UCSD-AML1 (cell line): ENCODE measurements at regions not wholly inside any gene's neighbourhood (a gene's known extent, or its start where the extent isn't known, plus 50 kb on each side); places are given as distances from the start of the nearest gene placed in this dataset.

Source experiments
- DNase-seq: peaks from one replicate; lab custom pipeline; 2025; ENCODE audit not compliant: unreplicated experiment; lab: John Stamatoyannopoulos, UW

- no peak for DNase-seq
These were observed 131.4 kb upstream of the GSE1 start for GRCh38 chr16:85481738-85482137.

- no peak for DNase-seq
These were observed 129.7 kb upstream of the GSE1 start for GRCh38 chr16:85483424-85483823.

- no peak for DNase-seq
These were observed 128.5 kb upstream of the GSE1 start for GRCh38 chr16:85484347-85485300.

- DNase-seq: no peak
These were observed 127.7 kb upstream of the GSE1 start for GRCh38 chr16:85485379-85485778.

- DNase-seq: no peak
These were observed 126.7 kb upstream of the GSE1 start for GRCh38 chr16:85486256-85486915.

- no peak for DNase-seq
These were observed 124.7 kb upstream of the GSE1 start for GRCh38 chr16:85488414-85488813.

- no peak for DNase-seq
These were observed 122.6 kb upstream of the GSE1 start for GRCh38 chr16:85490407-85491057.

- DNase-seq: peak; percentile 37
These were observed 121.9 kb upstream of the GSE1 start for GRCh38 chr16:85491058-85491771.

- no peak for DNase-seq
These were observed 121.3 kb upstream of the GSE1 start for GRCh38 chr16:85491798-85492294.

GRCh38 chr16:85492295-85492864, 120.7 kb upstream of the GSE1 start:
- DNase-seq: no peak

- DNase-seq: no peak
These were observed 118.8 kb upstream of the GSE1 start for GRCh38 chr16:85494315-85494714.

GRCh38 chr16:85495259-85495658, 117.9 kb upstream of the GSE1 start:
- DNase-seq: no peak

- DNase-seq: no peak
These were observed 117.1 kb upstream of the GSE1 start for GRCh38 chr16:85495823-85496538.

GRCh38 chr16:85497622-85498314, 115.4 kb upstream of the GSE1 start:
- no peak for DNase-seq

- no peak for DNase-seq
These were observed 114.5 kb upstream of the GSE1 start for GRCh38 chr16:85498607-85499006.

- no peak for DNase-seq
These were observed 112.9 kb upstream of the GSE1 start for GRCh38 chr16:85500220-85500619.

- DNase-seq: no peak
These were observed 111.2 kb upstream of the GSE1 start for GRCh38 chr16:85501900-85502299.

- no peak for DNase-seq
These were observed 110.8 kb upstream of the GSE1 start for GRCh38 chr16:85502357-85502756.

- no peak for DNase-seq
These were observed 109.4 kb upstream of the GSE1 start for GRCh38 chr16:85503679-85504231.
